Inferior parietal cortex (tissue), 1 donor: ENCODE measurements at regions not wholly inside any gene's neighbourhood (a gene's known extent, or its start where the extent isn't known, plus 50 kb on each side); places are given as distances from the start of the nearest gene placed in this dataset.
"Not testable (repeated sequence)": the region's sequence is repeated elsewhere in the genome, so short reads cannot be mapped to it uniquely, and the experiment has no call there.

Source experiments
- DNase-seq: peaks from one replicate; pipeline ENCODE4 v3.0.0-alpha.2; 2016; ENCODE audit errors: extremely low spot score

- DNase-seq, result no peak
Measured at GRCh38 chr5:82603033-82603987, 325.2 kb upstream of the RPS23 start.

- DNase-seq, result no peak
Measured at GRCh38 chr5:82601861-82602260, 323.7 kb upstream of the RPS23 start.

GRCh38 chr5:82601077-82601476 is 322.9 kb upstream of the RPS23 start:
- no peak for DNase-seq

GRCh38 chr5:82599692-82600091 is 321.5 kb upstream of the RPS23 start:
- no peak for DNase-seq

- DNase-seq, result no peak
Measured at GRCh38 chr5:82599030-82599429, 320.9 kb upstream of the RPS23 start.

GRCh38 chr5:82597437-82597836 is 319.3 kb upstream of the RPS23 start:
- DNase-seq, result no peak

- DNase-seq, result no peak
Measured at GRCh38 chr5:82596451-82596850, 318.3 kb upstream of the RPS23 start.

GRCh38 chr5:82595113-82595512 is 317.0 kb upstream of the RPS23 start:
- DNase-seq, result no peak

GRCh38 chr5:82594097-82594496 is 315.9 kb upstream of the RPS23 start:
- no peak for DNase-seq

- no peak for DNase-seq
Measured at GRCh38 chr5:82593481-82593880, 315.3 kb upstream of the RPS23 start.

- no peak for DNase-seq
Measured at GRCh38 chr5:82591021-82591515, 312.9 kb upstream of the RPS23 start.

- DNase-seq, result no peak
Measured at GRCh38 chr5:82590112-82590511, 312.0 kb upstream of the RPS23 start.

GRCh38 chr5:82586661-82587310 is 308.6 kb upstream of the RPS23 start:
- DNase-seq, result no peak

GRCh38 chr5:82586181-82586580 is 308.0 kb upstream of the RPS23 start:
- no peak for DNase-seq

- no peak for DNase-seq
Measured at GRCh38 chr5:82584631-82585030, 306.5 kb upstream of the RPS23 start.

- DNase-seq, result not testable (repeated sequence)
Measured at GRCh38 chr5:82583331-82583730, 305.2 kb upstream of the RPS23 start.

- no peak for DNase-seq
Measured at GRCh38 chr5:82564963-82565362, 286.8 kb upstream of the RPS23 start.

GRCh38 chr5:82563745-82564144 is 285.6 kb upstream of the RPS23 start:
- no peak for DNase-seq

- DNase-seq, result no peak
Measured at GRCh38 chr5:82562696-82563240, 284.6 kb upstream of the RPS23 start.

- DNase-seq, result no peak
Measured at GRCh38 chr5:82561797-82562196, 283.6 kb upstream of the RPS23 start.

GRCh38 chr5:82560969-82561368 is 282.8 kb upstream of the RPS23 start:
- no peak for DNase-seq

GRCh38 chr5:82560561-82560960 is 282.4 kb upstream of the RPS23 start:
- DNase-seq, result no peak
